ENCODE measurements at regions not wholly inside any gene's neighbourhood (a gene's known extent, or its start where the extent isn't known, plus 50 kb on each side); places are given as distances from the start of the nearest gene placed in this dataset.

GRCh38 chr20:60274717-60275116 is 316.5 kb downstream of the CDH26 start:
- no peak for DNase-seq (ENCODE audit: low read depth)

- no peak for DNase-seq (ENCODE audit: low read depth)
These were observed 323.1 kb downstream of the CDH26 start for GRCh38 chr20:60281295-60281694.

- DNase-seq (ENCODE audit: low read depth), result no peak
These were observed 325.1 kb downstream of the CDH26 start for GRCh38 chr20:60283281-60283680.

- DNase-seq (ENCODE audit: low read depth), result no peak
These were observed 328.5 kb downstream of the CDH26 start for GRCh38 chr20:60286764-60287163.

GRCh38 chr20:60288945-60289344 is 330.7 kb downstream of the CDH26 start:
- no peak for DNase-seq (ENCODE audit: low read depth)

- no peak for DNase-seq (ENCODE audit: low read depth)
These were observed 333.8 kb downstream of the CDH26 start for GRCh38 chr20:60292001-60292520.

GRCh38 chr20:60294632-60295031 is 336.4 kb downstream of the CDH26 start:
- DNase-seq (ENCODE audit: low read depth), result no peak

- no peak for DNase-seq (ENCODE audit: low read depth)
These were observed 337.0 kb downstream of the CDH26 start for GRCh38 chr20:60295214-60295613.

GRCh38 chr20:60297649-60298048 is 339.4 kb downstream of the CDH26 start:
- no peak for DNase-seq (ENCODE audit: low read depth)

- DNase-seq (ENCODE audit: low read depth), result no peak
These were observed 340.4 kb downstream of the CDH26 start for GRCh38 chr20:60298647-60299046.

- no peak for DNase-seq (ENCODE audit: low read depth)
These were observed 341.7 kb downstream of the CDH26 start for GRCh38 chr20:60299951-60300350.

- no peak for DNase-seq (ENCODE audit: low read depth)
These were observed 342.2 kb downstream of the CDH26 start for GRCh38 chr20:60300374-60300773.

GRCh38 chr20:60302875-60303274 is 344.7 kb downstream of the CDH26 start:
- DNase-seq (ENCODE audit: low read depth), result no peak

GRCh38 chr20:60304026-60304590 is 345.9 kb downstream of the CDH26 start:
- no peak for DNase-seq (ENCODE audit: low read depth)

- DNase-seq (ENCODE audit: low read depth), result no peak
These were observed 346.7 kb downstream of the CDH26 start for GRCh38 chr20:60304931-60305330.

GRCh38 chr20:60306105-60306504 is 347.9 kb downstream of the CDH26 start:
- no peak for DNase-seq (ENCODE audit: low read depth)

GRCh38 chr20:60306551-60306950 is 348.3 kb downstream of the CDH26 start:
- DNase-seq (ENCODE audit: low read depth), result no peak

GRCh38 chr20:60310560-60311349 is 352.5 kb downstream of the CDH26 start:
- no peak for DNase-seq (ENCODE audit: low read depth)

- DNase-seq (ENCODE audit: low read depth), result no peak
These were observed 355.0 kb downstream of the CDH26 start for GRCh38 chr20:60313191-60313590.

- DNase-seq (ENCODE audit: low read depth), result no peak
These were observed 355.4 kb downstream of the CDH26 start for GRCh38 chr20:60313614-60314013.

- no peak for DNase-seq (ENCODE audit: low read depth)
These were observed 356.5 kb downstream of the CDH26 start for GRCh38 chr20:60314727-60315126.

GRCh38 chr20:60316476-60317158 is 358.4 kb downstream of the CDH26 start:
- DNase-seq (ENCODE audit: low read depth), result no peak

GRCh38 chr20:60317401-60317800 is 359.2 kb downstream of the CDH26 start:
- DNase-seq (ENCODE audit: low read depth), result no peak
